ENCODE measurements at regions not wholly inside any gene's neighbourhood (a gene's known extent, or its start where the extent isn't known, plus 50 kb on each side); places are given as distances from the start of the nearest gene placed in this dataset.

DNA sequence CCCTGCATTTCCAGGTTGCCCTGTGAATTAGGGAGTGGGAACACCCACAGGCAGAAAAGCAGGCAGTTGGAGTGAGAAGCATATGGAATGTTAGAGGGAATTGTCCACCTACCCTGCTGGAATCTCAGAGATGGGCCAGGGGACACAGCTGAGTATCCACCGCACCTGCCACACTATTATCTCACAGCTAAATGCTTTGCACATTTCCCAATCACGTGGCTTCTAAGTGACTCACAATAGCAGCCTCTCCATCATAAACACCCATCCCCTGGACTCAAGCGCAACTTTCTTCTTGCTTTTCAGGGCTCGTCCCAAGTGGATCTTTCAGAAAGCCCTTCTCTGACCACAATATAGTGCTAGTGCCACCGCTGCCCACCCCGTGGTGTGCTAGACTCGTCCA is 389.0 kb upstream of the LMCD1 start:
- Histone ChIP-seq H3K9me3 (replicated peaks; ENCODE audit: control insufficient read depth, insufficient read depth, low read length) (no peaks in the 10 kb centered on the region), H3K4me1 (ENCODE audit: control insufficient read depth, extremely low read depth, insufficient read depth, low read length) (peaks cover 6% of the 10 kb centered on the region), H2AFZ (ENCODE audit: low read depth, low read length) (no peak overlapping the region), H3K79me2 (ENCODE audit: control insufficient read depth, insufficient read depth, low read length) (no peaks in the 10 kb centered on the region), H3K36me3 (ENCODE audit: control insufficient read depth in 2 of 2, extremely low read depth in 1 of 2, insufficient read depth in 2 of 2, low read length in 2 of 2) (no peaks in the 10 kb centered on the region), H4K20me1 (replicated peaks; ENCODE audit: control insufficient read depth, extremely low read depth, insufficient read depth, low read length) (no peaks in the 10 kb centered on the region), H3K4me2 (ENCODE audit: insufficient read depth, low read length) (no peak overlapping the region), H3K27me3 (ENCODE audit: control insufficient read depth in 2 of 2, insufficient read depth in 2 of 2, low read length in 2 of 2) (no peaks in the 10 kb centered on the region), H3K27ac (ENCODE audit: insufficient read depth, low read depth, low read length) (no peak overlapping the region), H3K9ac (replicated peaks; ENCODE audit: extremely low read depth, insufficient read depth, low read length) (no peak overlapping the region), H3K9me1 (replicated peaks; ENCODE audit: control insufficient read depth, extremely low read depth, insufficient read depth, low read length) (no peaks in the 10 kb centered on the region), H3K4me3 (replicated peaks in 1 of 3; ENCODE audit: insufficient read depth in 1 of 3, low read depth in 1 of 3, low read length in 3 of 3) (no peak overlapping the region)
- no peak for FAIRE-seq
- intact Hi-C loops (cut with micrococcal nuclease) (loop anchor here (5.0 kb wide), 1 partner anchor 305 kb away; no protein-coding TSS in a partner anchor), dilution Hi-C loops (cut with MboI; ENCODE audit: extremely low pct_ligation_motif_present, low sequenced_read_pairs) (no loop called here)
- no peak for TF ChIP-seq POLR2A (IDR thresholded peaks at IDR 0.05; ENCODE audit: low read depth, low read length)
- TF ChIP-seq, protein P1, sequence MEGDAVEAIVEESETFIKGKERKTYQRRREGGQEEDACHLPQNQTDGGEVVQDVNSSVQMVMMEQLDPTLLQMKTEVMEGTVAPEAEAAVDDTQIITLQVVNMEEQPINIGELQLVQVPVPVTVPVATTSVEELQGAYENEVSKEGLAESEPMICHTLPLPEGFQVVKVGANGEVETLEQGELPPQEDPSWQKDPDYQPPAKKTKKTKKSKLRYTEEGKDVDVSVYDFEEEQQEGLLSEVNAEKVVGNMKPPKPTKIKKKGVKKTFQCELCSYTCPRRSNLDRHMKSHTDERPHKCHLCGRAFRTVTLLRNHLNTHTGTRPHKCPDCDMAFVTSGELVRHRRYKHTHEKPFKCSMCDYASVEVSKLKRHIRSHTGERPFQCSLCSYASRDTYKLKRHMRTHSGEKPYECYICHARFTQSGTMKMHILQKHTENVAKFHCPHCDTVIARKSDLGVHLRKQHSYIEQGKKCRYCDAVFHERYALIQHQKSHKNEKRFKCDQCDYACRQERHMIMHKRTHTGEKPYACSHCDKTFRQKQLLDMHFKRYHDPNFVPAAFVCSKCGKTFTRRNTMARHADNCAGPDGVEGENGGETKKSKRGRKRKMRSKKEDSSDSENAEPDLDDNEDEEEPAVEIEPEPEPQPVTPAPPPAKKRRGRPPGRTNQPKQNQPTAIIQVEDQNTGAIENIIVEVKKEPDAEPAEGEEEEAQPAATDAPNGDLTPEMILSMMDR (IDR thresholded peaks at IDR 0.05; ENCODE audit: extremely low read depth in 1 of 2, insufficient read depth in 1 of 2, low read depth in 1 of 2, low read length in 2 of 2) = no peak
- no peak for TF ChIP-seq GATA2 (IDR thresholded peaks at IDR 0.05; ENCODE audit: insufficient read depth, insufficient read length, low read depth, low read length)
- TF ChIP-seq FOS (IDR thresholded peaks at IDR 0.05; ENCODE audit: borderline replicate concordance, insufficient read depth, low read length) = no peak
- TF ChIP-seq, protein P2, sequence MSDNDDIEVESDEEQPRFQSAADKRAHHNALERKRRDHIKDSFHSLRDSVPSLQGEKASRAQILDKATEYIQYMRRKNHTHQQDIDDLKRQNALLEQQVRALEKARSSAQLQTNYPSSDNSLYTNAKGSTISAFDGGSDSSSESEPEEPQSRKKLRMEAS (IDR thresholded peaks at IDR 0.05; ENCODE audit: insufficient read depth, insufficient read length) = no peak
- TF ChIP-seq POLR2AphosphoS5 (IDR thresholded peaks at IDR 0.05; ENCODE audit: insufficient read depth, low read depth, low read length) = no peak
- ChIA-PET CTCF (interaction anchor here (4.3 kb wide), 1 partner anchor 312 kb away, joined by 54 read pairs; no protein-coding TSS in a partner anchor), POLR2A (no interaction called here)
- no peak for DNase-seq (ENCODE audit: low read depth, low spot score)
- BruUV-seq (replicated peaks) = no TSS peak

All from endothelial cell of umbilical vein (primary cell).